ENCODE measurements at regions not wholly inside any gene's neighbourhood (a gene's known extent, or its start where the extent isn't known, plus 50 kb on each side); places are given as distances from the start of the nearest gene placed in this dataset.

GRCh38 chr9:126147936-126148870 is 178.4 kb upstream of the MVB12B start:
- FAIRE-seq (no peak), ATAC-seq (no peak), DNase-seq (ENCODE audit: extremely low read depth in 1 of 4, low spot score in 3 of 4) (no peak)
- H4K20me1 ChIP-seq (replicated peaks; ENCODE audit: control insufficient read depth, insufficient read depth, low read length) = 0 out of 2 replicates have a peak, but pooled peaks cover 3% of the 10 kb centered on the region
- no TSS peak for BruUV-seq (replicated peaks)
- POLR2A ChIA-PET = interaction anchor here (0.7 to 1.0 kb wide), 3 partner anchors 9 to 702 kb away, joined by 3 to 4 read pairs (median 3); no protein-coding TSS in a partner anchor
- H3K4me3 ChIP-seq = no peak overlapping the region
- no peak overlapping the region for H2AFZ ChIP-seq (ENCODE audit: low read depth, low read length)
- H3K9me1 ChIP-seq (ENCODE audit: control insufficient read depth, insufficient read depth, low read length) = no peaks in the 10 kb centered on the region
- H3K9me3 ChIP-seq (replicated peaks; ENCODE audit: control insufficient read depth, insufficient read depth, low read depth, low read length) = no peaks in the 10 kb centered on the region
- H3K36me3 ChIP-seq (ENCODE audit: control insufficient read depth, insufficient read depth, low read length) = no peaks in the 10 kb centered on the region
- H3K4me2 ChIP-seq (ENCODE audit: insufficient read depth, low read length) = no peak overlapping the region
- intact Hi-C loops (cut with micrococcal nuclease) (no loop called here), in situ Hi-C loops (cut with MboI) (no loop called here)
- under 1% methylated on average over 18 of the region's 18 CpGs for WGBS (ENCODE audit: insufficient coverage, low coverage, missing lambda C conversion rate)
- CTCF ChIA-PET (ENCODE audit: low intra/inter-chr PET ratio) = no interaction called here
- TF ChIP-seq C11orf30 (IDR thresholded peaks at IDR 0.05; ENCODE audit: low read depth) (no peak), E2F1 (CRISPR knock-in tag; IDR thresholded peaks at IDR 0.05) (no peak), FOXP4 (CRISPR knock-in tag; IDR thresholded peaks at IDR 0.05; ENCODE audit: borderline replicate concordance) (no peak), TCF3 (CRISPR knock-in tag; IDR thresholded peaks at IDR 0.05) (no peak), ELF2 (CRISPR knock-in tag; IDR thresholded peaks at IDR 0.05) (no peak), MEF2A (IDR thresholded peaks at IDR 0.05; ENCODE audit: control insufficient read depth, low read depth, low read length) (no peak), PCBP2 (IDR thresholded peaks at IDR 0.05; ENCODE audit: low read depth, low read length, poor library complexity, severe bottlenecking) (no peak), PRPF4 (IDR thresholded peaks at IDR 0.05; ENCODE audit: insufficient read depth, low read depth, low read length, poor library complexity, severe bottlenecking) (no peak)
- no peak overlapping the region for H3K9ac ChIP-seq (ENCODE audit: insufficient read depth in 1 of 2, low read depth in 2 of 2, low read length in 2 of 2)
- H3K4me1 ChIP-seq (replicated peaks in 1 of 2; ENCODE audit: control insufficient read depth in 2 of 2, insufficient read depth in 2 of 2, low read length in 2 of 2) = no peaks in the 10 kb centered on the region
- no peaks in the 10 kb centered on the region for H3K79me2 ChIP-seq (ENCODE audit: control insufficient read depth, insufficient read depth, low read length)
- H3K27me3 ChIP-seq (ENCODE audit: control insufficient read depth in 2 of 2, insufficient read depth in 2 of 2, low read length in 2 of 2) = peaks cover 12 to 35% of the 10 kb centered on the region in 2 experiments; a peak in 4 of 5 replicates
- no peak overlapping the region for H3K27ac ChIP-seq (ENCODE audit: extremely low read depth, low read depth, low read length)

Data from K562 (cell line).